ENCODE measurements at regions not wholly inside any gene's neighbourhood (a gene's known extent, or its start where the extent isn't known, plus 50 kb on each side); places are given as distances from the start of the nearest gene placed in this dataset.

- H3K4me1 Mint-ChIP-seq, result no peaks in the 10 kb centered on the region
- H3K27ac Mint-ChIP-seq, result no peak overlapping the region
- Histone ChIP-seq H3K4me2 (no peak overlapping the region), H3K36me3 (ENCODE audit: insufficient read depth) (no peaks in the 10 kb centered on the region; the same call in 1 of the 2 replicates), H3F3A (replicated peaks; ENCODE audit: low read depth) (no peaks in the 10 kb centered on the region), H3K4me1 (ENCODE audit: insufficient read depth) (no peaks in the 10 kb centered on the region), H3K9me2 (ENCODE audit: insufficient read depth) (no peaks in the 10 kb centered on the region), H3K4me3 (no peak overlapping the region), H3K27me3 (ENCODE audit: insufficient read depth) (no peaks in the 10 kb centered on the region), H3K79me2 (replicated peaks; ENCODE audit: insufficient read depth) (no peaks in the 10 kb centered on the region), H4K20me1 (replicated peaks; ENCODE audit: insufficient read depth) (no peaks in the 10 kb centered on the region), H2AFZ (no peak overlapping the region), H3K27ac (ENCODE audit: low read depth) (no peak overlapping the region)
- H3K4me3 Mint-ChIP-seq, result no peak overlapping the region
- H3K27me3 Mint-ChIP-seq (ENCODE audit: insufficient read depth, low read depth, poor library complexity), result no peaks in the 10 kb centered on the region
- DNase-seq (ENCODE audit: low spot score) (peak; percentile 12), ATAC-seq (peak; percentile 76)
- TF ChIP-seq EZH2 (IDR thresholded peaks at IDR 0.05; ENCODE audit: low read depth, unreplicated experiment), result no peak
- TF ChIP-seq EZH2phosphoT487 (IDR thresholded peaks at IDR 0.05; ENCODE audit: unreplicated experiment), result no peak
- TF ChIP-seq POLR2AphosphoS5 (IDR thresholded peaks at IDR 0.05; ENCODE audit: low read depth), result no peak
- TF ChIP-seq NANOG (IDR thresholded peaks at IDR 0.05; ENCODE audit: borderline replicate concordance), result no peak
- TF ChIP-seq CTCF (conservative IDR thresholded peaks at IDR 0.05; ENCODE audit: low read depth in 2 of 2), result no peak
- no peak for TF ChIP-seq STAT1 (IDR thresholded peaks at IDR 0.05; ENCODE audit: unreplicated experiment)
- TF ChIP-seq ZNF462 (CRISPR knock-in tag; IDR thresholded peaks at IDR 0.05), result no peak
- TF ChIP-seq JUNB (IDR thresholded peaks at IDR 0.05; ENCODE audit: unreplicated experiment), result no peak
- TF ChIP-seq ZNF331 (CRISPR knock-in tag; IDR thresholded peaks at IDR 0.05; ENCODE audit: low read depth), result no peak
- TF ChIP-seq REST (IDR thresholded peaks at IDR 0.05; ENCODE audit: unreplicated experiment), result no peak
- TF ChIP-seq ZNF114 (CRISPR knock-in tag; IDR thresholded peaks at IDR 0.05), result no peak
- TF ChIP-seq ETS1 (IDR thresholded peaks at IDR 0.05), result no peak
- peaks cover 16% of the 10 kb centered on the region for H3K9me3 Mint-ChIP-seq
- H3K36me3 Mint-ChIP-seq (ENCODE audit: low read depth), result peaks cover 6% of the 10 kb centered on the region; the same call in 1 of the 3 replicates
Observed at GRCh38 chr15:37550360-37551024, 383.9 kb upstream of the TMCO5A start.

All from GM23338 (cell line).